Vagina (tissue), 2 donors: ENCODE measurements at regions not wholly inside any gene's neighbourhood (a gene's known extent, or its start where the extent isn't known, plus 50 kb on each side); places are given as distances from the start of the nearest gene placed in this dataset.

ENCODE experiments used
- CTCF ChIP-seq, 3 experiments: fragments of 450-650 bp in 2 of 3; fragments of 200-600 bp in 1 of 3; sonication (generic) in 1 of 3; IDR thresholded peaks; one replicate each; pipeline ENCODE4 v1.5.1; 2017 to 2019; ENCODE audit warnings: antibody characterized with exemption in 3 of 3, mild to moderate bottlenecking in 2 of 3, moderate library complexity in 2 of 3
- POLR2A ChIP-seq, 2 donors: fragments of 450-650 bp; IDR thresholded peaks; one replicate each; pipeline ENCODE4 v1.6.1; 2017; ENCODE audit warnings: antibody characterized with exemption in 2 of 2, mild to moderate bottlenecking in 2 of 2, moderate library complexity in 2 of 2

GRCh38 chr15:95075792-95076677 is 844.7 kb downstream of the MCTP2 start:
- TF ChIP-seq POLR2A (IDR thresholded peaks at IDR 0.05) = no peak
- TF ChIP-seq CTCF (IDR thresholded peaks at IDR 0.05) = no peak
